ENCODE measurements at regions not wholly inside any gene's neighbourhood (a gene's known extent, or its start where the extent isn't known, plus 50 kb on each side); places are given as distances from the start of the nearest gene placed in this dataset.

GRCh38 chr4:42781315-42781714 is 111.2 kb upstream of the GRXCR1 start:
- TF ChIP-seq CTCF (IDR thresholded peaks at IDR 0.05; ENCODE audit: insufficient read depth, low read length, poor library complexity, severe bottlenecking), result no peak
- no peak for TF ChIP-seq EZH2phosphoT487 (conservative IDR thresholded peaks at IDR 0.05; ENCODE audit: low read length)
